T47D (cell line): ENCODE measurements at regions not wholly inside any gene's neighbourhood (a gene's known extent, or its start where the extent isn't known, plus 50 kb on each side); places are given as distances from the start of the nearest gene placed in this dataset.
"Not testable (repeated sequence)": the region's sequence is repeated elsewhere in the genome, so short reads cannot be mapped to it uniquely, and the experiment has no call there.

ENCODE experiments used
- DNase-seq, 2 experiments: peaks; one replicate each; pipeline versions ENCODE4 v3.0.0 to v3.0.0-alpha.2; 2011 to 2012; ENCODE audit warnings: low read depth in 1 of 2, low spot score in 1 of 2
- JUND ChIP-seq: IDR thresholded peaks from 2 replicates; pipeline ENCODE4 v1.6.1; 2012; ENCODE audit warnings: low read depth
- in situ Hi-C: cut with HindIII; loops from 2 replicates; pipeline ENCODE4 v1.10.0; 2016; ENCODE audit warnings: low sequenced_read_pairs, low pct_unique_long_range_greater_than_20kb

- in situ Hi-C loops: no loop called here
- TF ChIP-seq JUND: no peak
- DNase-seq: no peak
These were observed 204.8 kb downstream of the TMEM161B start for GRCh38 chr5:88063813-88064212.

DNA sequence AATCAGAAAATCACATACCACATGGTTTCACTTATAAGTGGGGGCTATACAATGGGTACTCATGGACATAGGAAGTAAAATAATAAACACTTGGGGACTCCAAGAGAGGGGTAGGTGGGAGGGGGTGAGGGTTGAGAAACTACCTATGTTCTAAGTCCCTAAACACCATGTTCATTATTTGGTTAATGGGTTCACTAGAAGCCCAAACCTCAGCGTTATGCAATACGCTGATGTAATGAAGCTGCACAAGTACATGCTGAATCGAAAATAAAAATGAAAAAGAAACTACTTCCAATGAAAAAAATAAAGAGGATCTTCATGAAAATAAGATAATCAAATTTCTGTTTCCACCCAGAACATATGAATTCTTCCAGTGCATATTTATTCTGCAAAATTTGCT lies 208.5 kb downstream of the TMEM161B start:
- no peak for DNase-seq
- TF ChIP-seq JUND: no peak
- in situ Hi-C loops: no loop called here

- in situ Hi-C loops: no loop called here
- DNase-seq: no peak
- TF ChIP-seq JUND: no peak
These were observed 210.0 kb downstream of the TMEM161B start for GRCh38 chr5:88058625-88059024.

DNA sequence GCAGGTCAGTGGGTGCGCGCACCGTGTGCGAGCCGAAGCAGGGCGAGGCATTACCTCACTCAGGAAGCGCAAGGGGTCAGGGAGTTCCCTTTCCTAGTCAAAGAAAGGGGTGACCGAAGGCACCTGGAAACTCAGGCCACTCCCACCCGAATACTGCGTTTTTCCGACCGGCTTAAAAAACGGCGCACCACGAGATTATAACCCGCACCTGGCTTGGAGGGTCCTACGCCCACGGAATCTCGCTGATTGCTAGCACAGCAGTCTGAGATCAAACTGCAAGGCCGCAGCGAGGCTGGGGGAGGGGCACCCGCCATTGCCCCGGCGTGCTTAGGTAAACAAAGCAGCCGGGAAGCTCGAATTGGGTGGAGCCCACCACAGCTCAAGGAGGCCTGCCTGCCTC lies 216.2 kb downstream of the TMEM161B start:
- DNase-seq, in situ Hi-C loops: not testable (repeated sequence)

DNA sequence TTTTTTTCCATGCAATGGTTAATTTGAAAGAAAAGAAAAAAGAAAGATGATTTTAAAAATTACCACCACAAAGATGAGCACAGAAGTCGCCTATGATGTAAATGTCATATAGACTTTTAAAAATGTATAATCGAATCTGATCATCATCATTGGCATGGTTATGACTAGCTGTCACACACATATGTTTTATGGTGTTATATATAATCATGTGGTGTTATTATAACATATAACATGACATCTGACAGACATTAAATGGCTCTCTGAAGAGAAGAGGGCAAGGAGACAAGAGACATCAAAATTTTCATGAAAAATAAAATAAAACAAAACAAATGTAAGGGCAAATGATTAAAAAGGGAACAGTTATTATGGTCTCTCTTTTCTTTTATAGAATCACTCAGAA lies 217.5 kb downstream of the TMEM161B start:
- no peak for DNase-seq
- TF ChIP-seq JUND: no peak
- in situ Hi-C loops: no loop called here

GRCh38 chr5:88049737-88050136 lies 218.9 kb downstream of the TMEM161B start:
- TF ChIP-seq JUND: no peak
- in situ Hi-C loops: no loop called here
- no peak for DNase-seq

GRCh38 chr5:88049156-88049555 lies 219.5 kb downstream of the TMEM161B start:
- DNase-seq: no peak
- TF ChIP-seq JUND: no peak
- in situ Hi-C loops: no loop called here

GRCh38 chr5:88045931-88046461 lies 222.6 kb downstream of the TMEM161B start:
- no peak for TF ChIP-seq JUND
- DNase-seq: no peak
- in situ Hi-C loops: no loop called here

- no peak for DNase-seq
- in situ Hi-C loops: no loop called here
- TF ChIP-seq JUND: no peak
These were observed 223.5 kb downstream of the TMEM161B start for GRCh38 chr5:88045165-88045564.

DNA sequence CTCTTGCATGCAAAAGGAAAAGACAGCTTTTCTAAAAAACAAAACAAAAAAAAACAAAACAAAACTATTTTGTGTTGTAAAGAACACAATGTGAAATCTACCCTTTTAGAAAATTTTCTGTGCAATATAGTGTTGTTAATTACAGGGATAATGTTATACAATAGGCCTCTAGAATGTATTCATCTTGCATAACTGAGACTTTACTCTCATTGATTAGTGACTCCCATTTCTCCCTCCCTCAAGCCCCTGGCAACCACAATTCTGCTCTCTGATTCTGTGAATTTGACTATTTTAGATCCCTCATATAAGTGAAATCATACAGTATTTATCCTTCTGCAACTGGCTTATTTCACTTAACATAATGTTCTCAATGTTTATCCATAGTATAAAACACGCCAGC lies 234.1 kb downstream of the TMEM161B start:
- DNase-seq: no peak
- TF ChIP-seq JUND: no peak
- in situ Hi-C loops: no loop called here

- no peak for TF ChIP-seq JUND
- no peak for DNase-seq
- in situ Hi-C loops: no loop called here
These were observed 235.5 kb downstream of the TMEM161B start for GRCh38 chr5:88033191-88033590.

DNA sequence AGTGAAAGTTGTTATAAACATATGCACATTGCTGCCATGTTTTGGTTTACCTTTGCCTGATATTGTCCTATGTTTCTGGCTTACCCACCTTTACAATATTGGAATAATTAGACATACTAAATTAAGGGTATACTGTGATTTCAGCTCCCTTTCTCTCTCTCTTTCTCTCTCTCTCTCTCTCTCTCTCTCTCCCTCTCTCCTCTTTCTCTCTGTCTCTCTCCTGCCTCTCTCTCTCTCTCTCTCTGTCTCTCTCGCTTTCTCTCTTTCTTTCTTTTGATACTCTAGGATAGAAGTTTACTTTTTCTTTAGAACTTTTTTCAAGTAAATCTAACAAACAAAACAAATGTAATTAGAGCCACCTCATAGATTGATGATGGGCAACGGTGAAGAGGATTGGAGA lies 239.6 kb downstream of the TMEM161B start:
- DNase-seq: no peak
- in situ Hi-C loops: no loop called here

DNA sequence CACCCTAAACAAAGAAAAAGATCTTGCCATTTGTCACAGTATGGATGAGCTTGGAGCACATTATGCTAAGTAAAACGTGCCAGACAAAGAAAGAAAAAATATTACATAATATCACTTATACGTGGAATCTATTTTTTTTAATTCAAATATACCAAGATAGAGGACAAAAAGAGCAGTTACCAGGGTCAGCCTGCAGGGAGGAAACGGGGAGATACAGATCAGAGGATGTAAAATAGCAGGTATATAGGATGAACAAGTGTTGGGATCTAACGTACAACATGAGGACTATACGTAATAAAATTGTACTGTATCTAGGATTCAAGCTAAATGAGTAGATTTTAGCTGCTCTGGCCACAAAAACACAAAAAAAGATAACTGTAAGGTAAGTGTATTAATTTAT lies 247.5 kb downstream of the TMEM161B start:
- TF ChIP-seq JUND: no peak
- in situ Hi-C loops: no loop called here

More for the DNA sequence above, 239.6 kb downstream of the TMEM161B start:
- no peak for TF ChIP-seq JUND

GRCh38 chr5:88014984-88015383 lies 253.7 kb downstream of the TMEM161B start:
- in situ Hi-C loops, DNase-seq: not testable (repeated sequence)

More for the DNA sequence above, 247.5 kb downstream of the TMEM161B start:
- no peak for DNase-seq
